ENCODE measurements at regions not wholly inside any gene's neighbourhood (a gene's known extent, or its start where the extent isn't known, plus 50 kb on each side); places are given as distances from the start of the nearest gene placed in this dataset.
"Not testable (repeated sequence)": the region's sequence is repeated elsewhere in the genome, so short reads cannot be mapped to it uniquely, and the experiment has no call there.

DNA sequence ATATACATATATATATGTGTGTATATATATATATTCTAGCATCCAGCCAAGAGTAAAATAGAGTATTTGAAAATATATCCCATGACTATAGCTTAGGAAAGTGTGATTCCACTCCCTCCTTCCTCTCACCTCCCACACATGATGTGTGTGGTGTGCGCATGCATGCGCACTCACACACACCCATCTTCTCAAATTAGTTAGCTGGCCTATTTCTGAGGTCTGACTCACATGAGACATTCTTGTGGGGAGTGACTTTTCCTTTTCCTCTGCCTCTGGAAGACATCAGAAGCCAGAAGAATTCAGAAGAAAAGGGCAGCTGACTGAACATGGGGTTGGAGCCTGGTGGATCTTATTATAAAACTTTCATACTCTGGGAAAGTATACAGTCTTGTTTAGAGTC, 793.5 kb upstream of the ZNF722 start:
- no peaks in the 10 kb centered on the region for H3K36me3 ChIP-seq
- no peak overlapping the region for H3K4me2 ChIP-seq
- peaks cover 90% of the 10 kb centered on the region for H3K9me3 ChIP-seq (ENCODE audit: low read depth)
- no peak for DNase-seq (ENCODE audit: low spot score)
- Mint-ChIP-seq H3K9me3 (peaks cover 60% of the 10 kb centered on the region), H3K27me3 (ENCODE audit: insufficient read depth, low read depth) (no peaks in the 10 kb centered on the region), H3K36me3 (peaks cover 2% of the 10 kb centered on the region), H3K27ac (no peak overlapping the region), H3K4me3 (no peak overlapping the region), H3K4me1 (no peaks in the 10 kb centered on the region)
- no peak overlapping the region for H3K27ac ChIP-seq
- no peaks in the 10 kb centered on the region for H3F3A ChIP-seq (ENCODE audit: low read depth)
- no peaks in the 10 kb centered on the region for H3K27me3 ChIP-seq
- TF ChIP-seq CTCF (IDR thresholded peaks at IDR 0.05) (no peak), EZH2 (IDR thresholded peaks at IDR 0.05) (no peak), EZH2phosphoT487 (IDR thresholded peaks at IDR 0.05) (no peak)
- no peaks in the 10 kb centered on the region for H3K4me1 ChIP-seq
- H3K79me2 ChIP-seq (ENCODE audit: low read depth) = no peaks in the 10 kb centered on the region
- no peak overlapping the region for H3K4me3 ChIP-seq
- H2AFZ ChIP-seq (replicated peaks) = no peak overlapping the region
- no peaks in the 10 kb centered on the region for H4K20me1 ChIP-seq (ENCODE audit: low read depth)
- H3K9ac ChIP-seq = no peak overlapping the region

GRCh38 chr7:63233101-63233500, 765.5 kb upstream of the ZNF722 start:
- H3K36me3 Mint-ChIP-seq; H3K4me2 ChIP-seq; H3K36me3 ChIP-seq; H3K27ac Mint-ChIP-seq; H3K27me3 ChIP-seq; H3K4me3 ChIP-seq; H3K9ac ChIP-seq; H3K79me2 ChIP-seq (ENCODE audit: low read depth); H4K20me1 ChIP-seq (ENCODE audit: low read depth); H3K4me1 ChIP-seq; H3F3A ChIP-seq (ENCODE audit: low read depth); H3K4me3 Mint-ChIP-seq; H2AFZ ChIP-seq (replicated peaks); H3K27ac ChIP-seq; H3K27me3 Mint-ChIP-seq (ENCODE audit: insufficient read depth, low read depth); H3K4me1 Mint-ChIP-seq; DNase-seq (ENCODE audit: low spot score): not testable (repeated sequence)
- H3K9me3 Mint-ChIP-seq = peaks cover 36% of the 10 kb centered on the region
- H3K9me3 ChIP-seq (ENCODE audit: low read depth) = peaks cover 43% of the 10 kb centered on the region

DNA sequence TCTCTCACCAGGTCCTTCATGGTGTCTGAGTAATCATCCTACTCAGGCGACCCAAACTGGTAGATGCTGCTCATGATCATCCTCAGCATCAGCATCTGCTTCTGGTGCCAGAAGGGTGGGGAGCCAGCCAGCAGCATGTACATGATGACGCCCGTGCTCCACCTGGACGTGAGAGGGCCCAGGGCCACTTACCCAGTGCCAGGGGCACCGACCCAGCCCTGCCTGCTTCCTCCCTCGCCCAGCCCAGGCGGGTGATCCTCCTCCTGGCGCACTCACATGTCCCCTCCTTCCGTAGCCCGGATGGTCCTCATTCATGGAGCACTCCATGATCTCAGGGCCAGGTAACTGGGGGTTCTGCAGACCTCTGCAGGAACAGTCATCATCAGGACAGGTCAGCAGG, 764.8 kb upstream of the ZNF722 start:
- Histone ChIP-seq H3K36me3 (no peaks in the 10 kb centered on the region), H3K79me2 (ENCODE audit: low read depth) (no peaks in the 10 kb centered on the region), H4K20me1 (ENCODE audit: low read depth) (no peaks in the 10 kb centered on the region), H2AFZ (replicated peaks) (no peak overlapping the region), H3K4me2 (no peak overlapping the region), H3K27ac (no peak overlapping the region), H3F3A (ENCODE audit: low read depth) (no peaks in the 10 kb centered on the region), H3K27me3 (no peaks in the 10 kb centered on the region), H3K9ac (no peak overlapping the region), H3K9me3 (ENCODE audit: low read depth) (peaks cover 46% of the 10 kb centered on the region), H3K4me1 (no peaks in the 10 kb centered on the region), H3K4me3 (no peak overlapping the region)
- H3K4me3 Mint-ChIP-seq = no peak overlapping the region
- H3K27me3 Mint-ChIP-seq (ENCODE audit: insufficient read depth, low read depth) = no peaks in the 10 kb centered on the region
- no peaks in the 10 kb centered on the region for H3K36me3 Mint-ChIP-seq
- peaks cover 37% of the 10 kb centered on the region for H3K9me3 Mint-ChIP-seq
- DNase-seq (ENCODE audit: low spot score) = no peak
- H3K27ac Mint-ChIP-seq = no peak overlapping the region
- H3K4me1 Mint-ChIP-seq = no peaks in the 10 kb centered on the region
- TF ChIP-seq CTCF (IDR thresholded peaks at IDR 0.05) = no peak
- TF ChIP-seq EZH2 (IDR thresholded peaks at IDR 0.05) = no peak
- TF ChIP-seq EZH2phosphoT487 (IDR thresholded peaks at IDR 0.05) = no peak

All from neural progenitor cell (in vitro differentiated cells).